ENCODE measurements at regions not wholly inside any gene's neighbourhood (a gene's known extent, or its start where the extent isn't known, plus 50 kb on each side); places are given as distances from the start of the nearest gene placed in this dataset.

DNA sequence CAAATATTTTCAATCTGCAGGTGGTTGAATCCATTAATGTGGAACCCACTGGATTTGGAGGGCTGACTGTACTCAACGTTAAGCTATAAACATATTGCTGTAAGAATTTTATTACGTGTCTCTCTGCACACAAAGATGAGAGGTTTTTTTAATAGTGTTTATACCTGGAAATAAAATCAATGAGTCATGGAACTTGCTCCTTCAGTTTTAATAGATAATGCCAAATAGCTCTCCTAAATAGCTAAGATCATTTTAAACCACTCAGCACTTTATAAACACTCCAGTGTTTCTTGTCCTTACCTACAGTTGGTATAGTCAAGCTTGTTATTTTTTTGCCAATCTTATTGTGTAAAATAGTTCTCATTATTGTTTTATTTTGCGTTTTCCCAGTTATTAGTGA is 455.6 kb upstream of the FZD8 start:
- TF ChIP-seq, protein P1, sequence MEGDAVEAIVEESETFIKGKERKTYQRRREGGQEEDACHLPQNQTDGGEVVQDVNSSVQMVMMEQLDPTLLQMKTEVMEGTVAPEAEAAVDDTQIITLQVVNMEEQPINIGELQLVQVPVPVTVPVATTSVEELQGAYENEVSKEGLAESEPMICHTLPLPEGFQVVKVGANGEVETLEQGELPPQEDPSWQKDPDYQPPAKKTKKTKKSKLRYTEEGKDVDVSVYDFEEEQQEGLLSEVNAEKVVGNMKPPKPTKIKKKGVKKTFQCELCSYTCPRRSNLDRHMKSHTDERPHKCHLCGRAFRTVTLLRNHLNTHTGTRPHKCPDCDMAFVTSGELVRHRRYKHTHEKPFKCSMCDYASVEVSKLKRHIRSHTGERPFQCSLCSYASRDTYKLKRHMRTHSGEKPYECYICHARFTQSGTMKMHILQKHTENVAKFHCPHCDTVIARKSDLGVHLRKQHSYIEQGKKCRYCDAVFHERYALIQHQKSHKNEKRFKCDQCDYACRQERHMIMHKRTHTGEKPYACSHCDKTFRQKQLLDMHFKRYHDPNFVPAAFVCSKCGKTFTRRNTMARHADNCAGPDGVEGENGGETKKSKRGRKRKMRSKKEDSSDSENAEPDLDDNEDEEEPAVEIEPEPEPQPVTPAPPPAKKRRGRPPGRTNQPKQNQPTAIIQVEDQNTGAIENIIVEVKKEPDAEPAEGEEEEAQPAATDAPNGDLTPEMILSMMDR (IDR thresholded peaks at IDR 0.05), result no peak
- no peak for TF ChIP-seq EZH2 (IDR thresholded peaks at IDR 0.05; ENCODE audit: borderline replicate concordance, insufficient read depth, low read depth, low read length, poor library complexity, severe bottlenecking)

All from B cell (primary cell).